ENCODE measurements at regions not wholly inside any gene's neighbourhood (a gene's known extent, or its start where the extent isn't known, plus 50 kb on each side); places are given as distances from the start of the nearest gene placed in this dataset.

- no peak for TF ChIP-seq CTCF (IDR thresholded peaks at IDR 0.05)
- TF ChIP-seq POLR2A (IDR thresholded peaks at IDR 0.05) = no peak
Measured at GRCh38 chr20:11522366-11522741, 395.3 kb upstream of the BTBD3 start.
